ENCODE measurements at regions not wholly inside any gene's neighbourhood (a gene's known extent, or its start where the extent isn't known, plus 50 kb on each side); places are given as distances from the start of the nearest gene placed in this dataset.

GRCh38 chr1:29439615-29440014 lies 203.3 kb downstream of the PTPRU start:
- TF ChIP-seq, protein P1, sequence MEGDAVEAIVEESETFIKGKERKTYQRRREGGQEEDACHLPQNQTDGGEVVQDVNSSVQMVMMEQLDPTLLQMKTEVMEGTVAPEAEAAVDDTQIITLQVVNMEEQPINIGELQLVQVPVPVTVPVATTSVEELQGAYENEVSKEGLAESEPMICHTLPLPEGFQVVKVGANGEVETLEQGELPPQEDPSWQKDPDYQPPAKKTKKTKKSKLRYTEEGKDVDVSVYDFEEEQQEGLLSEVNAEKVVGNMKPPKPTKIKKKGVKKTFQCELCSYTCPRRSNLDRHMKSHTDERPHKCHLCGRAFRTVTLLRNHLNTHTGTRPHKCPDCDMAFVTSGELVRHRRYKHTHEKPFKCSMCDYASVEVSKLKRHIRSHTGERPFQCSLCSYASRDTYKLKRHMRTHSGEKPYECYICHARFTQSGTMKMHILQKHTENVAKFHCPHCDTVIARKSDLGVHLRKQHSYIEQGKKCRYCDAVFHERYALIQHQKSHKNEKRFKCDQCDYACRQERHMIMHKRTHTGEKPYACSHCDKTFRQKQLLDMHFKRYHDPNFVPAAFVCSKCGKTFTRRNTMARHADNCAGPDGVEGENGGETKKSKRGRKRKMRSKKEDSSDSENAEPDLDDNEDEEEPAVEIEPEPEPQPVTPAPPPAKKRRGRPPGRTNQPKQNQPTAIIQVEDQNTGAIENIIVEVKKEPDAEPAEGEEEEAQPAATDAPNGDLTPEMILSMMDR (IDR thresholded peaks at IDR 0.05 in 4 of 5, conservative IDR thresholded peaks at IDR 0.05 in 1 of 5), result no peak
- TF ChIP-seq POLR2A (IDR thresholded peaks at IDR 0.05), result no peak

Data from gastrocnemius medialis (tissue), 4 donors.